ENCODE measurements at regions not wholly inside any gene's neighbourhood (a gene's known extent, or its start where the extent isn't known, plus 50 kb on each side); places are given as distances from the start of the nearest gene placed in this dataset.

- DNase-seq (ENCODE audit: low read depth in 2 of 2), result no peak
- no peak for TF ChIP-seq CTCF (IDR thresholded peaks at IDR 0.05; ENCODE audit: low read depth, low read length)
- H3K4me3 ChIP-seq (replicated peaks in 1 of 2; ENCODE audit: low read depth in 2 of 2, low read length in 2 of 2), result no peak overlapping the region
These were observed 746.6 kb downstream of the LRFN5 start for GRCh38 chr14:42353315-42353714.

- no peak for TF ChIP-seq CTCF (IDR thresholded peaks at IDR 0.05; ENCODE audit: low read depth, low read length)
- DNase-seq (ENCODE audit: low read depth in 2 of 2), result no peak
- no peak overlapping the region for H3K4me3 ChIP-seq (replicated peaks in 1 of 2; ENCODE audit: low read depth in 2 of 2, low read length in 2 of 2)
These were observed 729.2 kb downstream of the LRFN5 start for GRCh38 chr14:42335918-42336317.

- no peak for DNase-seq (ENCODE audit: low read depth in 2 of 2)
- H3K4me3 ChIP-seq (replicated peaks in 1 of 2; ENCODE audit: low read depth in 2 of 2, low read length in 2 of 2), result no peak overlapping the region
- no peak for TF ChIP-seq CTCF (IDR thresholded peaks at IDR 0.05; ENCODE audit: low read depth, low read length)
These were observed 728.3 kb downstream of the LRFN5 start for GRCh38 chr14:42334931-42335330.

- no peak for TF ChIP-seq CTCF (IDR thresholded peaks at IDR 0.05; ENCODE audit: low read depth, low read length)
- no peak overlapping the region for H3K4me3 ChIP-seq (replicated peaks in 1 of 2; ENCODE audit: low read depth in 2 of 2, low read length in 2 of 2)
- DNase-seq (ENCODE audit: low read depth in 2 of 2), result no peak
These were observed 716.8 kb downstream of the LRFN5 start for GRCh38 chr14:42323426-42323825.

- no peak overlapping the region for H3K4me3 ChIP-seq (replicated peaks in 1 of 2; ENCODE audit: low read depth in 2 of 2, low read length in 2 of 2)
- DNase-seq (ENCODE audit: low read depth in 2 of 2), result no peak
- TF ChIP-seq CTCF (IDR thresholded peaks at IDR 0.05; ENCODE audit: low read depth, low read length), result no peak
These were observed 716.0 kb downstream of the LRFN5 start for GRCh38 chr14:42322531-42323284.

- DNase-seq (ENCODE audit: low read depth in 2 of 2), result no peak
- H3K4me3 ChIP-seq (replicated peaks in 1 of 2; ENCODE audit: low read depth in 2 of 2, low read length in 2 of 2), result no peak overlapping the region
- TF ChIP-seq CTCF (IDR thresholded peaks at IDR 0.05; ENCODE audit: low read depth, low read length), result no peak
These were observed 713.3 kb downstream of the LRFN5 start for GRCh38 chr14:42319996-42320395.

- TF ChIP-seq CTCF (IDR thresholded peaks at IDR 0.05; ENCODE audit: low read depth, low read length), result no peak
- DNase-seq (ENCODE audit: low read depth in 2 of 2), result no peak
- no peak overlapping the region for H3K4me3 ChIP-seq (replicated peaks in 1 of 2; ENCODE audit: low read depth in 2 of 2, low read length in 2 of 2)
These were observed 710.0 kb downstream of the LRFN5 start for GRCh38 chr14:42316693-42317092.
